Inflammatory macrophage treated with lipopolysaccharide for 4 hours (primary cell): ENCODE measurements at regions not wholly inside any gene's neighbourhood (a gene's known extent, or its start where the extent isn't known, plus 50 kb on each side); places are given as distances from the start of the nearest gene placed in this dataset.

Experiments used
- DNase-seq: peaks from one replicate; pipeline ENCODE4 v3.0.0-alpha.2; 2020

GRCh38 chr13:100852146-100852545 lies 177.6 kb upstream of the TMTC4 start:
- no peak for DNase-seq

DNA sequence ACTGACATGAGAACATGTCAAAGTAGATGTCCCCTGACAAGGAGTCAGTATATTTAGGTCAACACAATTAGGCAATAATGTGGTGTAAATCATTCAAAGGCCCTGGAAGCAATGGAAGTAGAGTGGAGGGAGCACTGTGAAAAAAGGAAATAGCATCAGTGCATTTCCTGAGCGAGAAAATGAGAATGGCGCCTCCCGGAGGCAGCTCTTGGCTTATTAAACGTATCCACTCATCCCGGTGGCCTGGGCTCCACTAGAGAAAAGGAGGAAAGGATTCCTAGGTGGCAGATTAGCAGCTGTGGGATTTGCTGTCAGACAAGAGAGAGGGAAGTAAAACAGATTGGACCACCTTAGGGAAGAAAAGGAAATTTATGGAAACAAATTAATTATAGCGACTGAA lies 173.7 kb upstream of the TMTC4 start:
- DNase-seq: no peak

DNA sequence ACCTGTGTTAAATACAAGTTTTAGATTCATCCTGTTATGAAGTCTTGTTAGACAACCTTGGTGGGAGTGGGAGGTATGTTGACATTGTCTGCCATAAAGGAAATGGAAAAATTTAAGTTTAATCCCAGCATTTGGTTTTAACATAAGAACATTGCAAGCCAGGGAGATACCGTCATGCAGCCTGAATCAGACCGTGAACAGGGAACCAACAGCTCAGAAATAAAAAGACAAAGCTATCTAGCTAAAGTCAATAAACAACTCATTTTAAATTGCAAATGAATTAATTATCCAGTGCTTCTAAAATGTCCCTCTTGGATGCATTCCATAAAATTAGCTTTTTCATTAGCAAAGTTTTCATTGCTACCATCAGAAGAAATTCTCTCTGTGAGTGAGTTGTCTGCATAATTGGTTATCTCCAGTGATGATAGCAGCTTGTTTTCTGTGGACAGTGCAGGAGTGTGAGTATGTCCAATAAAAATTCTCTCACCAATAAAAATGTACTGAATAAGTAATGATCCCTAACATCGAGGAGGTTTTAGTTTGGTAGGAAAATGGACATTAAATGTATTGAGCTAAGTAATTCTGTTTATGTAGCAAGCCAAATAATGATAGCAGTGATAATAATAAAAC lies 170.6 kb upstream of the TMTC4 start:
- no peak for DNase-seq

DNA sequence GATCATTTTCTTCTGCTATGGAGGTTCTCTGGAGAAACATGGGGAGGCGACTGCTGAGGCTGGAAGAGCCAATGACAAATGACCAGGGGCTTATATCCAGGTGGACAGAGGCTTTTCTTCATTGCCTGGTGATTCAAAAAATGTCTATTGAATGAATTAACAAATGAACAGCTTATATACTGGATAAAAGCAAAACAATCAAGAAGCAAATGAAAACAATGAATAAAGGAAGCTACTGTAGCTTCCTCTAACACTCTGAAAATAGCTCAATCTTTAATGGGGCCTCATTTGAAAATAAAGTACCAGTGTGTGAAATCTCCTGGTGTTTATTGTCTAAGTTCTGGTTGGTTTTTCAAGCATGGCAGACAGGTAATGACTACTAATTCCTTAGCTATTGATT lies 167.5 kb upstream of the TMTC4 start:
- DNase-seq: no peak

- no peak for DNase-seq
Observed at GRCh38 chr13:100838387-100838786, 163.8 kb upstream of the TMTC4 start.

- no peak for DNase-seq
Observed at GRCh38 chr13:100837631-100838030, 163.0 kb upstream of the TMTC4 start.

DNA sequence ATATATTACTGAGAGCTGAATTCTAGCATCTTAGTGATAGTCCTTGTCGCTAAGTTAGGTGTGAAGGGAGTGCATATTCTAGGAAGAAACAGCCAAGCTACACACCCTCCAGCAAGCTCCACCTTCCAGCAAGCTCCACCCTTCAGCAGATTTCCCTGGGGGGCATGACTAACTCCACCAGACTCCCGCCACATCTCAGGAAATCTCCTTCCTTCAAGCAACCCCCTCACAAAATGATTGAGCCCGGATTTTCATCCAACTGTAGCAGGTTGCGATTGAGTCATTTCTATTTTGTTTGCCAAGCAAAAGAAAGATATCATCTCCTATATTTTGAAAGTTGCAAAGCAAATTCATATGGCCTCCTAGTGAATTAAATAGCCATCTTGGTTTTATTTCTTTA lies 162.1 kb upstream of the TMTC4 start:
- DNase-seq: no peak

DNA sequence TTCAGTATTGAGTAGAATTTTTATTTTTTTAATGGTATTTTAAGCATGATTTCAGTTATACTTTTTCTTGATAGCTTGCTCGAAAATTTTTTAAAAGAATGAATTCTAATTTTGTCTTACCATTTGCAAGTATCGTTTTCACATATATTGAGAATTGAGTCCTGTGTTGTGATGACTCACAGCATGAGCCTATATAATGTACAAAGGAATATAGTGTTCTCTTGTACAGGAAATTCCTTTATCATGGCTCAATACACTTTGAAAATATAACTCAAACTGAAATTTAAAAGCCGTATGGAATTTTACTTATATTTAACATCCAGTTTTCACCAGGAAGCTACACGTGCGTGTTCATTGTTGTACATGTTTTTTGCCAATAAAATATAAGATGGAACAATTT lies 161.1 kb upstream of the TMTC4 start:
- DNase-seq: no peak

DNA sequence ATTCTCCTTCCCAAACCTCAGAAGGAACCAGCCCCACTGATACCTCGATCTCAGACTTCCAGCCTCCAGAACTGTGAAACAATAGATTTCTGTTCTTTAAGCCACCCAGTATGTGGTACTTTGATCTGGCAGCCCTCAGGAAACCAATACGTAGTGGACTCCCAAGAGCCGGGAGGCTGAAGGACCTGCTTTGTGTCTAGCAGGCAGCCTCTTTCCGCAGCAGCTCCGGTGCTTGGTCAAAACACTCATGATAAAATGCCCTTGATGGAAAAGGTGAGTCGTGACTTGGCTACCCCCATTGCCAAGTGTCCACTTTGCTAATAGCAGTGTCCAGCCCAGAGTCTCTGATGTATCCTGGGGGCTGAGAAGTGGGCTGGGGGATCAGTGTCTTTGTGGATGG lies 158.8 kb upstream of the TMTC4 start:
- no peak for DNase-seq

- DNase-seq: no peak
Observed at GRCh38 chr13:100828226-100828625, 153.6 kb upstream of the TMTC4 start.

DNA sequence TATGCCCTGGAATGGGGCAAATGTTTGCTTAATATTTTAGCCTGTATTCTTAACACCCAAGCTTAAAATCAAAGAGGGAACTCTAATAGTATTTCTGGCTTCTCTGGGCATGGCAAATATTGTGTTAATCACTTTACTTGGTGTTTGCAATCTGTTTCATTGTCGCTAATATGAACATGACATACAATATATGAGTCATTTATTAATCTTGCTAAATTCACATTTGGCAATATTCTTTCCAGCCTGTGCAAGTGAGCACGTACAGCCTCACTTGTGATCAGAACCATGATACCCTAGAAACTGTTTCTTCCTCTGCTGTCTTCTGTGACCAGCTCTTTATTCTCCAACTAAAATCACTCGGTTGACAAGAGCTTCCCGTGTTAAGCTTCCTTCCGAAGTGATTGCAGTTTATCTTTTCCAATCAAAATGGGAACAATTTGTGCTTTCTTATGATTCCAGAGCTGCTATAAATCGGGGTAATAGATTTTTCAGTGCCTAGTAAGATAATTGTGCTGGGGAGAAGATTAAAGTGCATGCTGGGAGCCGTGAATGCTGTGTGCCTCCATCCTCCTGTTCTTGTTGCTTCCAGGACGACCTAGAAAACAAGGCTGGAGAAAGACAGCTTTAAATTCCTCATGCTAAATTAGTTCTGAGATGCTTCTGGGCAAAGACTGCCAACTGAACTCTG lies 153.0 kb upstream of the TMTC4 start:
- DNase-seq: no peak

DNA sequence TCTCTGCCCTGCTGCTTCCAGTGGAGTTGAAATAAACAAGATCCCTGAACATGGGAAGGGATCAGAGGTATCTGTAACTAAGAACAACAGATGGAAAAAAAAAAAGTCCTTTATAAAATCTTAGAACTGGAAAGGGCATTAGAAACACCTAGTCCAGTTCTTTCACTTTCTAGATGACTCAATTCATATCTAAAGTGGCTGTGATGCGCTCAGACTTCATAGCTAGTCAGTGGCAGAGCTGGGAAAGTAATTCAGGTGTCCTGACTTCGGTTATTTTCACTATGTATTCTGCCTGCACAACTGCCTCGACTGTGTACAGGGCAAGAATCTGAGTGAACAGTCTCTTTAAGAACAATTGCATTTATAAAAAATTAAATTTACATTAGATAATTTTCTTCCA lies 151.8 kb upstream of the TMTC4 start:
- no peak for DNase-seq

DNA sequence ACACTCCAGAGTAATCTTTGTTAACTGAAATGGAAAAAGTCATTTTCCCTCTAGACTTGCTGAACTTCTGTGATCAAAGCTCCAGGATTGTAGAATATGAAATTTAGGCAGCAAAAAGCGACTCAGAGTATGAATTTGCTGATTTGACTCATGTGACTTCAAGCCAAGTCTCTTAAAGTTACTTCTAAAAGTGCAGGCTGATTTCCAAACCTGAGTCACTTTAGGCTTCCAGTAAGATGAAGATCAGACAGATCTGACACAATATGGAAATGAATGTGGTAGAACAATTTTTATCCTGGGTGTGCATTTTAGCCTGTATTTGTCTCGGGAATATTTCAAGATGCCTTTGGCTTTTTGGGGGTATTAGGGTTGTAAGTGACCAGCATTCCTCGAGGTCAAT lies 151.0 kb upstream of the TMTC4 start:
- DNase-seq: no peak

GRCh38 chr13:100824366-100824765 lies 149.8 kb upstream of the TMTC4 start:
- DNase-seq: no peak

DNA sequence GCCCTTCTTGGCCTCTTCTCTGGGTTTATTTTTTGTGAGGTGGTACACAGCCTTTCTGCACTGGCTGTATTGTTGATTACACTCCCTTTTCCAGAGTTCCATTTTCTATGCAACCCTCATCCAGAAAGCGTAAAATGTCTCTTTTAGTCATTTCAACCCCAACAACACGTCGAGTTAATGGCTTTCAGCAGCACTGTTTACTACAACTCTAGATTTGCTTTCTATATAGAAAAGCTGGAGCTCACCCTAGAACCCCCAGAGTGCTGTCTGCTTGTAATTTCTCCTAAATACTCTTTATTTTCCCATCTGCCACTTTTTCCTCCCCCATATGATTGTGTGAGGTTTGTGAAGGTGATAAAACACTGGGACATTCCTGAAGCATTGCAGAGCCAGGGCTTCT lies 148.9 kb upstream of the TMTC4 start:
- DNase-seq: no peak

GRCh38 chr13:100822871-100823443 lies 148.4 kb upstream of the TMTC4 start:
- DNase-seq: no peak

GRCh38 chr13:100818711-100819110 lies 144.1 kb upstream of the TMTC4 start:
- no peak for DNase-seq

DNA sequence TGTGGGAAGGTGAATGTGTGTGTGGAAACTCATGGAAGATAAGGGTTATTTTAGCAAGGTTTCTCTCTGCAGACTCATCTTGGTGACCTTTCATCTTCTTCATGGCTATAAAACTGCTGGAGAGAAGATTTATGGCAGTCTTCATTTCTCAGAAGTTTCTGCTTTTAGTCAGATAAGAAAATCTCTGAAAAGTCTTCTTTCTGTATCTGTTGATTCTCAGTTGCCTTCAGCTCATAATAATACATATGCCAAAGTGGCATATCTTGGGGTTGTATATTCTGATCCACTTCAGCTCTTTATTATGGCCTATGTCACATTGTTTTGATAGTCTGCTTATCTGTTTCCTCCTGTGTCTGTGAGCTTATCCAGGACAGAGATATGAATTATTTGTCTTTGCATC lies 143.3 kb upstream of the TMTC4 start:
- no peak for DNase-seq

DNA sequence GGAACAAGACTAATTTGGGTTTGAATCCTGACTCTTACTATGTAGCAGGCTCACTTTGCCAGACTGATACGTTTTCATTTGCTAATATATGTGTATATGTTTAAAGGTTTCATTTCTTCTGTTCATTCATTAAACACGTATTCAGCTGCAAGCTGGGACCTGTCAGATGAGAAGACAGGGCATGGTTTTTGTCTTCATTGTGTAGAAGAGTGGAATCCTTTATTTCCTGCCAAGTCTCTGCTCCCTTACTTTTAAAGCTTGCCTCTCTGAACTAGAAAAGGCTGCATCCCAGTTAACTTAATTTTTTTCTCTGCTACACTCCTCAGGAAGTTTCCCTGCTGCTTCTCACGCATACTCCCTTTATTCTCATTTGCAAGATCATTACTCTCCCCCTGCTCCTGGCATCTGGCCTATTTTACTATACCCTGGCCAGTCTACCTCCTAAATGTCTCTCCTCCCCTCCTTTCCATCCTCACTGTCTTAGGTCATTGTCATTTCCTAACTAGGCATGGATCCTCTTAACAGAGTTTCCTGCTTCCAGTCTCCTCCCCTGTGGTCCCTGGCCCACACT lies 141.0 kb upstream of the TMTC4 start:
- no peak for DNase-seq

GRCh38 chr13:100812982-100813584 lies 138.5 kb upstream of the TMTC4 start:
- no peak for DNase-seq

- DNase-seq: no peak
Observed at GRCh38 chr13:100811928-100812327, 137.3 kb upstream of the TMTC4 start.

DNA sequence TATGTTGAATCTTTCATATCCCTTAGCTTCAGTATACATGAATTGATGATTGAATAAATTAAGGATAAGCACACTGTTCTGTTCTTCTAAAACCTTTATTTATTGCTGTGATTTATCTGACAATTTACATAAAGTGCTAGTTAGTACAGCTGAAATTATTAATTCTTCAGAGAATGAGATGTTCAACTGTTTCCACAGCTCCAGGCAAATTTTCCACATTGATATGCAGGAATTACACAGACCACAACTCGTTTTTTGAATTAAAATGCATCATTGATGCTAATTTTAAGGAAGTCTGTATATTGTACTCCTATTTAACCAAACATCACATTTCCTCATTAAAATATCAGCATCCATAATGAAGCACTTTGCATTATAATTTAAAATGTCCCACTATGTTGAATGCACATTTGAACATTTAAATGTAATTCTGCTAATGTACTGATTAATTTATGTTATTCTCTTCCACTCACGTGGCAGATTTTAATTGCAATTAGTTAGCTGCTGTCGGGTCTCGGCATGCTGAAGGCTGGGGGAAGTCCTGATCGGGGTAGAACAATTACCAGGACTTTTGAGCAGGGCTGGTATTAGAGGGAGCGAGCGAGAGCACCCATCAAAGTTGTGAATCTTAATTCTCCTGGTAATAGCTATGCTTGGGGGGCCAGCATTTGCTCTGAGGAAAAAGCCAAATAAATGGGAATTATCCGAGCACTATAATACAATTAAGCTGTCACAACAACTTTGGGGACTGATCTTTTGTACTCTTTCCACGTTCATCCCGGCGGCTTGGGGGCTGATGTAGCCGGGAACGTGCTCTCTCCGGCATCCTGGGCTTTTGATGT lies 136.7 kb upstream of the TMTC4 start:
- DNase-seq: no peak

- DNase-seq: no peak
Observed at GRCh38 chr13:100810481-100810880, 135.9 kb upstream of the TMTC4 start.
